BE2C (cell line): ENCODE measurements at regions not wholly inside any gene's neighbourhood (a gene's known extent, or its start where the extent isn't known, plus 50 kb on each side); places are given as distances from the start of the nearest gene placed in this dataset.

Experiments used
- DNase-seq: peaks from one replicate; pipeline ENCODE4 v3.0.0-alpha.2; 2020
- H3K27me3 ChIP-seq: fragments of 250-450 bp; sonication (Bioruptor Pico); 2 replicates; pipeline ENCODE4 v1.5.1; 2020; ENCODE audit warnings: mild to moderate bottlenecking
- H3K36me3 ChIP-seq: fragments of 250-450 bp; sonication (Bioruptor Pico); 2 replicates; pipeline ENCODE4 v1.5.1; 2020; ENCODE audit warnings: mild to moderate bottlenecking
- H3K4me1 ChIP-seq: fragments of 250-450 bp; sonication (Bioruptor Pico); 2 replicates; pipeline ENCODE4 v1.5.1; 2020
- H3K4me3 ChIP-seq: 2 replicates; pipeline ENCODE4 v1.5.1; 2011; ENCODE audit warnings: low read depth, low read length
- H3K9me3 ChIP-seq: fragments of 250-450 bp; sonication (Bioruptor Pico); 2 replicates; pipeline ENCODE4 v1.5.1; 2020
- TF ChIP-seq, protein P1 (sequence below): IDR thresholded peaks from 2 replicates; pipeline ENCODE4 v1.5.1; 2012; ENCODE audit warnings: mild to moderate bottlenecking, low read depth, low read length

DNA sequence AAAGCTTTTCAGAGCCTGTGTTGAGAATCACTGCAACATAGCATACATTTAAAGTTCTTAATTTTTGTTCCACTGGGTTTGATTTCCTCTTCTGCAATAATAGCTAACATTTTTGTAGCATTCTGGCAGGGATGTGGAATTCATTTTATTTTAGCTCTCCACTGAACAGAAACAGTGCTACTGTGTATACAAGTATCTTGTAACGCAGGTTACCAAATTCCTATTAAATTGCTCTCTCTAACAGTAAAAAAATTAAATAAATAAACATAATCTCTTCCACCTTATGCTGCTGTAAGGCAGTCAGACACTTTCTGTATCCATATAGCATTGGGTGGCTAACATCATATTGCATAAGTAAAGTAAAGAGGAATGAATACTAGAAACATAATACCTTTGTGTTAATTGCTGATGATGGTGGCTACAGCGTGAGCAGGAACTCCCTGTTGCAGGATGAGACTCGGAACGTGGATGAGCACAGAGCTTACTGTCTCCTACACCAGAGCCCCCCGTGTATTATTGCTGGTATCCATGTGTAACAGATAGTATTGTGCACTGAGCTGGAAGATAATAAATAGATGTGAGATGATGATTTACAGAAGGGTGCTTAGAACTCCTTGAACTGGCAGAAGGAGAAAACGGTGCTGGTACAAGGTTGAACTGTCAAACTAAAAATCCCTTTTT, 276.9 kb upstream of the SNX7 start:
- H3K27me3 ChIP-seq = no peaks in the 10 kb centered on the region
- peak; percentile 7 for DNase-seq
- no peaks in the 10 kb centered on the region for H3K36me3 ChIP-seq
- TF ChIP-seq, protein P1, sequence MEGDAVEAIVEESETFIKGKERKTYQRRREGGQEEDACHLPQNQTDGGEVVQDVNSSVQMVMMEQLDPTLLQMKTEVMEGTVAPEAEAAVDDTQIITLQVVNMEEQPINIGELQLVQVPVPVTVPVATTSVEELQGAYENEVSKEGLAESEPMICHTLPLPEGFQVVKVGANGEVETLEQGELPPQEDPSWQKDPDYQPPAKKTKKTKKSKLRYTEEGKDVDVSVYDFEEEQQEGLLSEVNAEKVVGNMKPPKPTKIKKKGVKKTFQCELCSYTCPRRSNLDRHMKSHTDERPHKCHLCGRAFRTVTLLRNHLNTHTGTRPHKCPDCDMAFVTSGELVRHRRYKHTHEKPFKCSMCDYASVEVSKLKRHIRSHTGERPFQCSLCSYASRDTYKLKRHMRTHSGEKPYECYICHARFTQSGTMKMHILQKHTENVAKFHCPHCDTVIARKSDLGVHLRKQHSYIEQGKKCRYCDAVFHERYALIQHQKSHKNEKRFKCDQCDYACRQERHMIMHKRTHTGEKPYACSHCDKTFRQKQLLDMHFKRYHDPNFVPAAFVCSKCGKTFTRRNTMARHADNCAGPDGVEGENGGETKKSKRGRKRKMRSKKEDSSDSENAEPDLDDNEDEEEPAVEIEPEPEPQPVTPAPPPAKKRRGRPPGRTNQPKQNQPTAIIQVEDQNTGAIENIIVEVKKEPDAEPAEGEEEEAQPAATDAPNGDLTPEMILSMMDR = no peak
- H3K4me3 ChIP-seq = peak overlapping the region; percentile 16; the same call in 1 of the 2 replicates
- H3K4me1 ChIP-seq = peaks cover 20% of the 10 kb centered on the region
- no peaks in the 10 kb centered on the region for H3K9me3 ChIP-seq

GRCh38 chr1:98382986-98383740, 278.4 kb upstream of the SNX7 start:
- no peaks in the 10 kb centered on the region for H3K36me3 ChIP-seq
- no peaks in the 10 kb centered on the region for H3K9me3 ChIP-seq
- peaks cover 16% of the 10 kb centered on the region for H3K4me1 ChIP-seq
- no peaks in the 10 kb centered on the region for H3K27me3 ChIP-seq
- TF ChIP-seq, protein P1 = no peak
- no peak overlapping the region for H3K4me3 ChIP-seq
- no peak for DNase-seq

- Histone ChIP-seq H3K9me3 (no peaks in the 10 kb centered on the region), H3K36me3 (no peaks in the 10 kb centered on the region), H3K4me1 (peaks cover 12% of the 10 kb centered on the region), H3K4me3 (no peak overlapping the region), H3K27me3 (no peaks in the 10 kb centered on the region)
- TF ChIP-seq, protein P1 = no peak
- DNase-seq = no peak
Measured at GRCh38 chr1:98382586-98382985, 278.9 kb upstream of the SNX7 start.

GRCh38 chr1:98374098-98374497, 287.4 kb upstream of the SNX7 start:
- no peaks in the 10 kb centered on the region for H3K9me3 ChIP-seq
- H3K27me3 ChIP-seq = no peaks in the 10 kb centered on the region
- DNase-seq = no peak
- no peaks in the 10 kb centered on the region for H3K36me3 ChIP-seq
- TF ChIP-seq, protein P1 = no peak
- no peaks in the 10 kb centered on the region for H3K4me1 ChIP-seq
- no peak overlapping the region for H3K4me3 ChIP-seq

DNA sequence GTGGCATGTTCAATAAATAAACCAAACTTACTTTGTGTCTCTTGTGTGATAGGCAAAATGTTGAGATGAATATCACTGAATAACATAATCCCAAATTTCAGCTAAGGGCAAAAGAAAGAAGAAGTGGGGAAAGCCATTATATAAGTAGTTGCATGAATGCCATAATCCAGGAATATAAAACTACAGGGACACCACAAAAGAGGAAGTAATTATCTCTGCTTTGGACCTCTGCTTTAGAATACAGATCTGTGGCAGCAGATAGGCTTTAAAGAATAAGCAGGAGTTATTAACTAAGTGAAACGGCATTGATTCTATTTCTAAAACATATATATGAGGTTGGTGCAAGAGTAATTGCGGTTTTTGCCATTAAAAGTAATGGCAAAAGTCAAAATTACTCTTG, 288.5 kb upstream of the SNX7 start:
- Histone ChIP-seq H3K4me1 (no peaks in the 10 kb centered on the region), H3K36me3 (no peaks in the 10 kb centered on the region), H3K27me3 (no peaks in the 10 kb centered on the region), H3K9me3 (no peaks in the 10 kb centered on the region), H3K4me3 (no peak overlapping the region)
- TF ChIP-seq, protein P1 = no peak
- no peak for DNase-seq

- no peak for DNase-seq
- H3K4me1 ChIP-seq = no peaks in the 10 kb centered on the region
- TF ChIP-seq, protein P1 = no peak
- no peaks in the 10 kb centered on the region for H3K9me3 ChIP-seq
- no peak overlapping the region for H3K4me3 ChIP-seq
- no peaks in the 10 kb centered on the region for H3K27me3 ChIP-seq
- no peaks in the 10 kb centered on the region for H3K36me3 ChIP-seq
Measured at GRCh38 chr1:98371764-98372163, 289.8 kb upstream of the SNX7 start.
